HEK293T (cell line): ENCODE measurements at regions not wholly inside any gene's neighbourhood (a gene's known extent, or its start where the extent isn't known, plus 50 kb on each side); places are given as distances from the start of the nearest gene placed in this dataset.

Experiments used
- CTCF ChIA-PET: fragments of 350-600 bp; formaldehyde crosslinking; extraction: SDS; loops from one replicate; lab custom pipeline; 2021; ENCODE audit warnings: antibody characterized with exemption, inconsistent platforms; lab: Yijun Ruan, JAX
- POLR2A ChIA-PET: fragments of 350-600 bp; formaldehyde crosslinking; extraction: SDS; loops from one replicate; lab custom pipeline; 2020; ENCODE audit warnings: antibody characterized with exemption, inconsistent platforms; lab: Yijun Ruan, JAX
- DNase-seq: peaks from one replicate; pipeline ENCODE4 v3.0.0; 2012; ENCODE audit warnings: mixed read lengths; ENCODE audit errors: extremely low spot score
- ARNT ChIP-seq: fragments of 450-650 bp; IDR thresholded peaks from 2 replicates; pipeline ENCODE4 v1.6.1; 2017; ENCODE audit warnings: mild to moderate bottlenecking
- BHLHE40 ChIP-seq: fragments of 450-650 bp; IDR thresholded peaks from 2 replicates; pipeline ENCODE4 v1.6.1; 2016; ENCODE audit warnings: mild to moderate bottlenecking, moderate library complexity, borderline replicate concordance
- CTBP1 ChIP-seq: fragments of 450-650 bp; IDR thresholded peaks from 2 replicates; pipeline ENCODE4 v1.6.1; 2016; ENCODE audit warnings: borderline replicate concordance
- ELF4 ChIP-seq: fragments of 450-650 bp; IDR thresholded peaks from 2 replicates; pipeline ENCODE4 v1.6.1; 2017; ENCODE audit warnings: antibody characterized with exemption
- FOXA1 ChIP-seq: fragments of 450-650 bp; IDR thresholded peaks from 2 replicates; pipeline ENCODE4 v1.6.1; 2016; ENCODE audit warnings: mild to moderate bottlenecking
- FOXK2 ChIP-seq: fragments of 450-650 bp; IDR thresholded peaks from 2 replicates; pipeline ENCODE4 v1.6.1; 2016; ENCODE audit warnings: mild to moderate bottlenecking
- FOXM1 ChIP-seq: fragments of 450-650 bp; IDR thresholded peaks from 2 replicates; pipeline ENCODE4 v1.6.1; 2017; ENCODE audit warnings: mild to moderate bottlenecking, borderline replicate concordance
- HDGF ChIP-seq: fragments of 450-650 bp; IDR thresholded peaks from 2 replicates; pipeline ENCODE4 v1.6.1; 2017; ENCODE audit warnings: antibody characterized with exemption, borderline replicate concordance
- L3MBTL2 ChIP-seq: fragments of 450-650 bp; conservative IDR thresholded peaks from 2 replicates; pipeline ENCODE4 v1.6.1; 2016; ENCODE audit warnings: mild to moderate bottlenecking
- LEF1 ChIP-seq: fragments of 450-650 bp; IDR thresholded peaks from 2 replicates; pipeline ENCODE4 v1.6.1; 2017; ENCODE audit warnings: mild to moderate bottlenecking, borderline replicate concordance
- NFRKB ChIP-seq: fragments of 450-650 bp; IDR thresholded peaks from 2 replicates; pipeline ENCODE4 v1.6.1; 2016; ENCODE audit warnings: mild to moderate bottlenecking, moderate library complexity
- SP1 ChIP-seq: fragments of 450-650 bp; IDR thresholded peaks from 2 replicates; pipeline ENCODE4 v1.6.1; 2017
- SUZ12 ChIP-seq: fragments of 450-650 bp; IDR thresholded peaks from 2 replicates; pipeline ENCODE4 v1.6.1; 2016; ENCODE audit warnings: mild to moderate bottlenecking
- TARDBP ChIP-seq: fragments of 450-650 bp; IDR thresholded peaks from 2 replicates; pipeline ENCODE4 v1.6.1; 2016
- ZNF384 ChIP-seq: fragments of 450-650 bp; IDR thresholded peaks from 2 replicates; pipeline ENCODE4 v1.6.1; 2016
- TF ChIP-seq, protein P1 (sequence below): fragments of 450-650 bp; IDR thresholded peaks from 2 replicates; pipeline ENCODE4 v1.6.1; 2016

DNA sequence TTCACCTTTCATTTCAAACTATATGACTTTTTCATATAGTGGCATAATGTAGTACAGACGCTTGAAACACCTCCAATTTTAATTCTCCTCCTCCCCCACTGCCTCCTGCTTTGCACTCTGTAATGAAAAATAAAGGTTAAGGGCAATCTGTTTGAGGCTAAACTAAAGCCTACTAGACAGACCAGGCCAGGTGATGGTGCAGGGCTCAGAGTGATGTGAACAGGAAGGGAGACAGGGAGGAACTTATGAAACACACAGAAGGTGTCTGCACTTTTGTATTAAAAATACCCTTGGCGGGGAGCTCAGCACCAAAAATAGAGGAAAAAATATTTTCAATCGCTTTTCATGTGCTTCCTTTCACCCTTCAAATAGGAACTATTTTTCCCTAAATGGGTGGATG is 415.4 kb downstream of the LMO4 start:
- TF ChIP-seq LEF1 (no peak), HDGF (no peak), SP1 (no peak), ZNF384 (no peak), CTBP1 (no peak), FOXA1 (no peak), ARNT (no peak), TARDBP (no peak), FOXM1 (no peak), L3MBTL2 (no peak), FOXK2 (no peak), NFRKB (no peak), BHLHE40 (no peak)
- TF ChIP-seq, protein P1, sequence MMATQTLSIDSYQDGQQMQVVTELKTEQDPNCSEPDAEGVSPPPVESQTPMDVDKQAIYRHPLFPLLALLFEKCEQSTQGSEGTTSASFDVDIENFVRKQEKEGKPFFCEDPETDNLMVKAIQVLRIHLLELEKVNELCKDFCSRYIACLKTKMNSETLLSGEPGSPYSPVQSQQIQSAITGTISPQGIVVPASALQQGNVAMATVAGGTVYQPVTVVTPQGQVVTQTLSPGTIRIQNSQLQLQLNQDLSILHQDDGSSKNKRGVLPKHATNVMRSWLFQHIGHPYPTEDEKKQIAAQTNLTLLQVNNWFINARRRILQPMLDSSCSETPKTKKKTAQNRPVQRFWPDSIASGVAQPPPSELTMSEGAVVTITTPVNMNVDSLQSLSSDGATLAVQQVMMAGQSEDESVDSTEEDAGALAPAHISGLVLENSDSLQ = no peak
- POLR2A ChIA-PET = no interaction called here
- CTCF ChIA-PET = interaction anchor here (0.6 to 0.9 kb wide), 2 partner anchors 8 to 117 kb away, joined by 3 to 4 read pairs; no protein-coding TSS in a partner anchor
- DNase-seq = no peak

DNA sequence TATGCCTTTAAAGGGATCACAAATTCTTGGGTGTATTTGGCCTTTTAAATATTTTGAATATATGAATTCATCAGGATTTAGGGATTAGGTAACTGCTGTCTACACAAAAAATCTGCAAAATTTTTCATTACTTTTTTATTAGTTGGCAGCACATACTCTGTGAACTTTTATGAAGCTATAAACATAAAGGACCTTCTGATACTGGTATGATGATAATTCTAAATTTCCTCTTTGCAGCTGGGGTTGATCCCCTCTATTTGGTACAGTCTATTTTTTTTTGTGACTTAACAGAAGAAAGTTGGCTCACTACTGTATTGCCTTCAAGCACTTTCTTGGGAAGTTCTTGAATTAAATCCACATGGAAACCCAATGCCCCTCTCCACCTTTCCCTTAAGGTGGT is 416.1 kb downstream of the LMO4 start:
- no peak for DNase-seq
- no peak for TF ChIP-seq CTBP1
- TF ChIP-seq ARNT = no peak
- TF ChIP-seq NFRKB = no peak
- no peak for TF ChIP-seq L3MBTL2
- no peak for TF ChIP-seq TARDBP
- TF ChIP-seq FOXM1 = no peak
- no peak for TF ChIP-seq HDGF
- TF ChIP-seq SP1 = no peak
- TF ChIP-seq, protein P1 = no peak
- no peak for TF ChIP-seq ELF4
- TF ChIP-seq LEF1 = no peak
- TF ChIP-seq FOXK2 = no peak
- ChIA-PET POLR2A (no interaction called here), CTCF (no interaction called here)

DNA sequence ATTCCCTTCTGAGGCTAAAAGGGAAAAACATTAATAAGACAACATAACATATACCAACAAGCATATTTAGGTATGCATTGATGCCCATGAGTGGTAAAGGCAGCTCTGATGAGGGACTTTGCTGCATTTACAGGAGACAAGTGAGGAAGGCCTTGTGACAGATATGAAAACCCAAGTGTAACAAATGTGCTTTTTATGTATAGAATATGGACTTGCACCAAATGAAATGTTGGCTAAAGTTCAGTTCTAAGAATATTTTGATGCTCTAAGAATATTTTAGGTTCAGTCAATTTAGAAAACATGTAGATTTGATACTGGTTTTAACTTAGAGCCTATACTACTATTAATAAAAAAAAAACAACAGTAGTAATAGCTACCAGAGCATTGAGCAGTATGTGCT is 424.7 kb downstream of the LMO4 start:
- CTCF ChIA-PET = no interaction called here
- POLR2A ChIA-PET = no interaction called here
- DNase-seq = no peak
- TF ChIP-seq FOXK2 (no peak), HDGF (no peak), CTBP1 (no peak)

DNA sequence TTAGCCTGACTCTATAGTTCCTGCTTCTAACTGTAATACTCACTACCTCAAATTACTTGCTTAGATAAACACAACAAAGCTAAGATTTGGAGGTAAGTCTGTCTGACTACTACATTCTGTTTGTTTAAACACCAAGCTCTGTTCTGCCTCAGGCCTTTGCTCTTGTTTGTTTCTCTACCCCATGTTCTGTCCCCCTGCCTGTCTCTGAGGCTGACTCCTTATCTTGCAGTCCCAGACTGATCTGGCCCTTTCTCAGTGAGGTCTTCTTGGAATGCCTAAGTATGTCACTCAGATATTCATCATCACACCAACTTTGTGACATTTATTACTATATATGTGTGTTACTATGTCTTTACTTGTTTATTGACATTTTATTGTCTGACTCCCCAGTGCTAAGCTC is 425.5 kb downstream of the LMO4 start:
- no peak for TF ChIP-seq LEF1
- TF ChIP-seq, protein P1 = peak; percentile 71
- ChIA-PET CTCF (no interaction called here), POLR2A (no interaction called here)
- DNase-seq = peak; percentile 20

DNA sequence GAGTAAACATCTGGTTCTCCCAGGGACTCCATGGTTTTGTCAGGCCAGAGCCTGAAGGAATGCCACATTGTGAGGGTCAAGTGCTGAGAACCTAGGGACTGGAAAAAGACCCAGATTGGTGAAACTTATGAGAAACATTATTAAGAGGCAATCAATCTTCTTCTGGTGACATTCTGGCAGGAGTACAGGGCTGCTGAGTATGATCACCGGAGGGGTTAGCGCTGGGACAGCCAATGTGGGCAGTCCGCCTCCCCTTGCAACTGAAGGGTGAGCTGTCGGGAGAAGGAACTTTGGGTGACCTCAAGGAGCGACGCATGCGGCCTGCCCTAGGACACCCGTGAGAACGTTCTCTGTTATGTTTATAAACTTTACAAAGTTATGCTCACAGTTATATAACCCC is 429.0 kb downstream of the LMO4 start:
- ChIA-PET CTCF (no interaction called here), POLR2A (no interaction called here)
- no peak for TF ChIP-seq NFRKB
- no peak for TF ChIP-seq BHLHE40
- no peak for TF ChIP-seq FOXA1
- no peak for TF ChIP-seq L3MBTL2
- no peak for TF ChIP-seq ARNT
- no peak for TF ChIP-seq SP1
- no peak for TF ChIP-seq FOXM1
- no peak for DNase-seq

DNA sequence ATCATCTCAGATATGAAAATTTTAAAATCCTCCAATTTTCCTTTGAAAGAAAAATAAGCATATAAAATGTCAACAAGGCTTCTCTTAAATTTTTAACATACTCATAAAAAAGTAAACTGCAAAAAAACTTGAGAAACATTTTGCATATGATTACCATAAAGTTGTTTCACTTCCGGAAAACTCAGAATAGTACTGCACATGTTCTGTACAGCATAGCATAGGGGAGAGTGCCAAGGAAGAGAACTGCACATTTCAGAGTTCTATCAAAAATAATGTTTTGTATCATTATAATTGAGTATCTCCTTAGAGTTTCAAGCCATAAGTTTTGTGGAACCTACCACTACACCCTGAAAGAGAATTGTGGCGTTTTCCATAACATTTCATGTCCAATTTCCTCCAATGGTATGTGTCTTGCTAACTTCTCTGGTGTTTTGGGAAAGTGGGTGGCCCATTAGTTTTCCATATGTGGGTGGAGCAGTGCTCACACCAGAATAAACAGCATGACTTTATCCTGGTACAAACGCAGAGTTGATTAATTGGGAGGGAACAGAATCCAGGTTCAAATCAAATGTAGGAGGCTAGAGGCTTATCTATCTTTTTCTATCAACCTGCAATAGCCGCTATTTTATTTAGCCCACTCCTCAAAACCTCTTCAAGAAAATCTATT is 430.9 kb downstream of the LMO4 start:
- POLR2A ChIA-PET = no interaction called here
- TF ChIP-seq L3MBTL2 (no peak), FOXM1 (no peak), NFRKB (no peak), ELF4 (no peak), ARNT (no peak)
- no peak for DNase-seq
- CTCF ChIA-PET = no interaction called here

DNA sequence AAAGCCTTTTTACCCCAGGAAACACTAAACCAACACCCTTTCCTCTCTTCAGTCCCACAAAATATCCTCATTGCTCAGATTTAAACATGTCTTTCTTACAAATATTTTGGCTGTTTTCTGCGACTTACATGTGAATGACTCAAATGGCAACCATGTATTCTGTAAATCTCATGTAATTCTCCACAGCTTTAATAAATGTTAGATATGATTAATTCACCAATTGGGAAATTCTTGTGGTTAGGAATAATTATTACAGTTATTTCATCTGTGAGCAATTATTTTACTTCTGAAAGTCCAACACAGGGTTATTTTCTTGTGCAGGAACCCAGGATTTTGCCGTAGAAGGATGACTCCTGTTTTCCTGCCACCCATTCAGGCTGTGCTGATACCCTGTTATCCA is 431.5 kb downstream of the LMO4 start:
- ChIA-PET POLR2A (no interaction called here), CTCF (no interaction called here)
- TF ChIP-seq FOXK2 (no peak), NFRKB (no peak), CTBP1 (no peak), L3MBTL2 (no peak), ZNF384 (no peak), LEF1 (no peak), HDGF (no peak), SUZ12 (no peak), BHLHE40 (no peak), FOXA1 (no peak), ARNT (no peak), TARDBP (no peak), SP1 (no peak), ELF4 (no peak)
- TF ChIP-seq, protein P1 = no peak
- no peak for DNase-seq
